ENCODE measurements at regions not wholly inside any gene's neighbourhood (a gene's known extent, or its start where the extent isn't known, plus 50 kb on each side); places are given as distances from the start of the nearest gene placed in this dataset.

DNA sequence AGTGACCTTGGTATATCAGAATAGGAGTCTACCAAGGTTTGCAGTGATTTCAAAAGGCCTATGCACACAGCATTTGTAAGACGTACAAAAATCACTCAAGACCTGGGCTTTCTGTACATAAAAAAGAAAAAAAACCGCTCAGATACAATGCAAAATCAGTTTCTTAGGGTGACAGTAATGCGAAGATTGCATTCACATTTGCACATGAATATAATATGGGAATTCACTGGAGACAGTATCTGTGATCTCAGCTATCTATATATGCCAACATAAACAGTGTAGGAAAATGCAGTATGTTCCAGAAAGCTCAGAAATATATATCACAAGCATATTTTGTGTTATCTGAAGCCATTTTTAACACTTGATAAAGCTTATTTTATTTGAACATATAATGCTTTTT, 176.4 kb upstream of the MYOCD start:
- TF ChIP-seq, protein P1, sequence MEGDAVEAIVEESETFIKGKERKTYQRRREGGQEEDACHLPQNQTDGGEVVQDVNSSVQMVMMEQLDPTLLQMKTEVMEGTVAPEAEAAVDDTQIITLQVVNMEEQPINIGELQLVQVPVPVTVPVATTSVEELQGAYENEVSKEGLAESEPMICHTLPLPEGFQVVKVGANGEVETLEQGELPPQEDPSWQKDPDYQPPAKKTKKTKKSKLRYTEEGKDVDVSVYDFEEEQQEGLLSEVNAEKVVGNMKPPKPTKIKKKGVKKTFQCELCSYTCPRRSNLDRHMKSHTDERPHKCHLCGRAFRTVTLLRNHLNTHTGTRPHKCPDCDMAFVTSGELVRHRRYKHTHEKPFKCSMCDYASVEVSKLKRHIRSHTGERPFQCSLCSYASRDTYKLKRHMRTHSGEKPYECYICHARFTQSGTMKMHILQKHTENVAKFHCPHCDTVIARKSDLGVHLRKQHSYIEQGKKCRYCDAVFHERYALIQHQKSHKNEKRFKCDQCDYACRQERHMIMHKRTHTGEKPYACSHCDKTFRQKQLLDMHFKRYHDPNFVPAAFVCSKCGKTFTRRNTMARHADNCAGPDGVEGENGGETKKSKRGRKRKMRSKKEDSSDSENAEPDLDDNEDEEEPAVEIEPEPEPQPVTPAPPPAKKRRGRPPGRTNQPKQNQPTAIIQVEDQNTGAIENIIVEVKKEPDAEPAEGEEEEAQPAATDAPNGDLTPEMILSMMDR (IDR thresholded peaks at IDR 0.05) = no peak
- TF ChIP-seq POLR2A (IDR thresholded peaks at IDR 0.05) = no peak
- no peak for TF ChIP-seq POLR2AphosphoS5 (IDR thresholded peaks at IDR 0.05; ENCODE audit: insufficient read depth in 1 of 2, low read depth in 1 of 2)
